Parathyroid adenoma (tissue), 2 donors: ENCODE measurements at regions not wholly inside any gene's neighbourhood (a gene's known extent, or its start where the extent isn't known, plus 50 kb on each side); places are given as distances from the start of the nearest gene placed in this dataset.

Experiments
- H2AFZ ChIP-seq: fragments of 300-600 bp; sonication (generic); one replicate; pipeline ENCODE4 v1.7.0; 2017; ENCODE audit warnings: antibody characterized with exemption, mild to moderate bottlenecking
- H3K27ac ChIP-seq: fragments of 300-600 bp; sonication (generic); one replicate; pipeline ENCODE4 v1.7.0; 2017
- H3K27me3 ChIP-seq: fragments of 300-600 bp; sonication (generic); one replicate; pipeline ENCODE4 v1.7.0; 2017; ENCODE audit warnings: low read length; ENCODE audit not compliant: control insufficient read depth, insufficient read depth
- H3K36me3 ChIP-seq: fragments of 300-600 bp; sonication (generic); one replicate; pipeline ENCODE4 v1.7.0; 2017; ENCODE audit warnings: low read length; ENCODE audit not compliant: control insufficient read depth, insufficient read depth
- H3K4me1 ChIP-seq: fragments of 300-600 bp; sonication (generic); one replicate; pipeline ENCODE4 v1.7.0; 2017; ENCODE audit warnings: control low read depth
- H3K4me2 ChIP-seq: fragments of 300-600 bp; sonication (generic); one replicate; pipeline ENCODE4 v1.7.0; 2017; ENCODE audit warnings: low read length
- H3K4me3 ChIP-seq: fragments of 300-600 bp; sonication (generic); one replicate; pipeline ENCODE4 v1.7.0; 2017; ENCODE audit warnings: low read depth, low read length
- H3K79me2 ChIP-seq: fragments of 300-600 bp; sonication (generic); one replicate; pipeline ENCODE4 v1.7.0; 2017; ENCODE audit warnings: control low read depth
- H3K9ac ChIP-seq: fragments of 300-600 bp; sonication (generic); one replicate; pipeline ENCODE4 v1.7.0; 2017; ENCODE audit warnings: mild to moderate bottlenecking
- H3K9me3 ChIP-seq: fragments of 300-600 bp; sonication (generic); one replicate; pipeline ENCODE4 v1.7.0; 2017; ENCODE audit warnings: low read length; ENCODE audit not compliant: control insufficient read depth
- TF ChIP-seq, protein P1 (sequence below): fragments of 300-600 bp; sonication (generic); IDR thresholded peaks from one replicate; pipeline ENCODE4 v1.7.0; 2017; ENCODE audit warnings: antibody characterized with exemption, mild to moderate bottlenecking
- donor health status: primary hyperparathyroidism.

- H3K9ac ChIP-seq, result no peak overlapping the region
Measured at GRCh38 chr4:111510535-111510934, 634.7 kb upstream of the FAM241A start.

GRCh38 chr4:111512081-111512783, 633.0 kb upstream of the FAM241A start:
- TF ChIP-seq, protein P1, sequence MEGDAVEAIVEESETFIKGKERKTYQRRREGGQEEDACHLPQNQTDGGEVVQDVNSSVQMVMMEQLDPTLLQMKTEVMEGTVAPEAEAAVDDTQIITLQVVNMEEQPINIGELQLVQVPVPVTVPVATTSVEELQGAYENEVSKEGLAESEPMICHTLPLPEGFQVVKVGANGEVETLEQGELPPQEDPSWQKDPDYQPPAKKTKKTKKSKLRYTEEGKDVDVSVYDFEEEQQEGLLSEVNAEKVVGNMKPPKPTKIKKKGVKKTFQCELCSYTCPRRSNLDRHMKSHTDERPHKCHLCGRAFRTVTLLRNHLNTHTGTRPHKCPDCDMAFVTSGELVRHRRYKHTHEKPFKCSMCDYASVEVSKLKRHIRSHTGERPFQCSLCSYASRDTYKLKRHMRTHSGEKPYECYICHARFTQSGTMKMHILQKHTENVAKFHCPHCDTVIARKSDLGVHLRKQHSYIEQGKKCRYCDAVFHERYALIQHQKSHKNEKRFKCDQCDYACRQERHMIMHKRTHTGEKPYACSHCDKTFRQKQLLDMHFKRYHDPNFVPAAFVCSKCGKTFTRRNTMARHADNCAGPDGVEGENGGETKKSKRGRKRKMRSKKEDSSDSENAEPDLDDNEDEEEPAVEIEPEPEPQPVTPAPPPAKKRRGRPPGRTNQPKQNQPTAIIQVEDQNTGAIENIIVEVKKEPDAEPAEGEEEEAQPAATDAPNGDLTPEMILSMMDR, result no peak
- no peak overlapping the region for H3K27ac ChIP-seq
- H3K9me3 ChIP-seq, result no peaks in the 10 kb centered on the region
- H3K4me2 ChIP-seq, result no peak overlapping the region
- H3K36me3 ChIP-seq, result no peaks in the 10 kb centered on the region
- no peak overlapping the region for H2AFZ ChIP-seq
- H3K79me2 ChIP-seq, result no peaks in the 10 kb centered on the region
- no peak overlapping the region for H3K9ac ChIP-seq
- H3K27me3 ChIP-seq, result no peaks in the 10 kb centered on the region
- no peaks in the 10 kb centered on the region for H3K4me1 ChIP-seq
- H3K4me3 ChIP-seq, result no peak overlapping the region

More at GRCh38 chr4:111510535-111510934, 634.7 kb upstream of the FAM241A start:
- H3K9me3 ChIP-seq, result no peaks in the 10 kb centered on the region
- H3K27ac ChIP-seq, result no peak overlapping the region
- H3K4me3 ChIP-seq, result no peak overlapping the region
- no peaks in the 10 kb centered on the region for H3K4me1 ChIP-seq
- no peaks in the 10 kb centered on the region for H3K79me2 ChIP-seq
- TF ChIP-seq, protein P1, result no peak
- H2AFZ ChIP-seq, result no peak overlapping the region
- no peaks in the 10 kb centered on the region for H3K27me3 ChIP-seq
- no peaks in the 10 kb centered on the region for H3K36me3 ChIP-seq
- no peak overlapping the region for H3K4me2 ChIP-seq

DNA sequence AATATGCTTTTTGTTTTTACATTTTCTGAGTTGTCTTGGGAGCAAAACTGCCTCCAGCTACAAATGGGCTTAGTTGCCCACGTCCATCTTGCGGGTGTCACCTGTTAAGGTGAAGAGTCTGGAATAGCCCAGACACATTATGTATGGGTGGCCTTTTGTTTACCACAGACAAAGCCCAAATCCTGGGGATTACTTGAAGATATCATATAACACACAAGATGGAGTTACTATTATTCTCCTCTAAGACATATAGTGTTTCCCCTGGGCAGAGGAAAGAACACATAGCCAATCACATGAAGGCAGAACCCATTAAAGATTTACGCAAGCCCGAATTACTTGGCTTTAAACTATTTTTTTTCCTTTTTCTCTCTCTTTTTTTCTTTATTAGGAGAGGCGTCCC, 625.6 kb upstream of the FAM241A start:
- no peak overlapping the region for H3K27ac ChIP-seq
- no peak overlapping the region for H2AFZ ChIP-seq
- H3K27me3 ChIP-seq, result no peaks in the 10 kb centered on the region
- no peak overlapping the region for H3K4me2 ChIP-seq
- no peak overlapping the region for H3K4me3 ChIP-seq
- TF ChIP-seq, protein P1, result no peak
- H3K79me2 ChIP-seq, result no peaks in the 10 kb centered on the region
- H3K9ac ChIP-seq, result no peak overlapping the region
- H3K4me1 ChIP-seq, result no peaks in the 10 kb centered on the region
- H3K9me3 ChIP-seq, result no peaks in the 10 kb centered on the region
- H3K36me3 ChIP-seq, result no peaks in the 10 kb centered on the region

- H3K4me1 ChIP-seq, result no peaks in the 10 kb centered on the region
- H3K4me3 ChIP-seq, result no peak overlapping the region
- no peaks in the 10 kb centered on the region for H3K27me3 ChIP-seq
- no peak overlapping the region for H3K27ac ChIP-seq
- H2AFZ ChIP-seq, result no peak overlapping the region
- TF ChIP-seq, protein P1, result no peak
- no peaks in the 10 kb centered on the region for H3K79me2 ChIP-seq
- no peaks in the 10 kb centered on the region for H3K9me3 ChIP-seq
- no peaks in the 10 kb centered on the region for H3K36me3 ChIP-seq
- H3K4me2 ChIP-seq, result no peak overlapping the region
- no peak overlapping the region for H3K9ac ChIP-seq
Measured at GRCh38 chr4:111530446-111530845, 614.8 kb upstream of the FAM241A start.

DNA sequence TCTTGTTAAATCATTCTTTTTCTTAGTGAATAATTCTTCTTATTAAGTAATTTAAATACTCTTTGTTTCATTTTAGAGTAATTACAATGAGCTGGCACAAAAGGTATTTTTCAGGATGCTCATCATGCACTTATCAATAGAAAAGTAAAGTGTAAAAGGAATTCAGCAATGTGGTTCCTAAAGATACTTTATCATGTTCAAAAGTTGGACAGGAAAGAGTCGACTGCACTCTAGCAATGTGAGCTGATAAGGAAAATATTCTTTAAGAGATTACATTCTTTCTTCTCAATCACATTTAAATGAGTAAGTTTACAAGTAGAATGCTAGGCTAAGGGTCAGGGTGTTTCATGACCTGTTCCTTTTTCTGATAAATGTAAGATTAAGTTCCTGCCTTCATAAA, 609.5 kb upstream of the FAM241A start:
- Histone ChIP-seq H3K79me2 (no peaks in the 10 kb centered on the region), H3K27me3 (no peaks in the 10 kb centered on the region), H3K27ac (no peak overlapping the region), H3K4me3 (no peak overlapping the region), H3K4me2 (no peak overlapping the region), H3K9me3 (no peaks in the 10 kb centered on the region), H3K4me1 (no peaks in the 10 kb centered on the region), H2AFZ (no peak overlapping the region), H3K9ac (no peak overlapping the region), H3K36me3 (no peaks in the 10 kb centered on the region)
- TF ChIP-seq, protein P1, result no peak
